Peyer's patch (tissue), 4 donors: ENCODE measurements at regions not wholly inside any gene's neighbourhood (a gene's known extent, or its start where the extent isn't known, plus 50 kb on each side); places are given as distances from the start of the nearest gene placed in this dataset.

ENCODE experiments used
- POLR2A ChIP-seq, 2 donors: fragments of 450-650 bp; IDR thresholded peaks; one replicate each; pipeline ENCODE4 v1.5.1; 2017; ENCODE audit warnings: antibody characterized with exemption in 2 of 2, mild to moderate bottlenecking in 2 of 2, moderate library complexity in 2 of 2
- TF ChIP-seq, protein P1 (sequence below), 6 experiments: fragments of 450-650 bp in 4 of 6; fragments of 200-600 bp in 2 of 6; sonication (generic) in 1 of 6; IDR thresholded peaks; one replicate each; pipeline ENCODE4 v1.5.1; 2017 to 2019; ENCODE audit warnings: antibody characterized with exemption in 6 of 6, mild to moderate bottlenecking in 3 of 6, moderate library complexity in 1 of 6

DNA sequence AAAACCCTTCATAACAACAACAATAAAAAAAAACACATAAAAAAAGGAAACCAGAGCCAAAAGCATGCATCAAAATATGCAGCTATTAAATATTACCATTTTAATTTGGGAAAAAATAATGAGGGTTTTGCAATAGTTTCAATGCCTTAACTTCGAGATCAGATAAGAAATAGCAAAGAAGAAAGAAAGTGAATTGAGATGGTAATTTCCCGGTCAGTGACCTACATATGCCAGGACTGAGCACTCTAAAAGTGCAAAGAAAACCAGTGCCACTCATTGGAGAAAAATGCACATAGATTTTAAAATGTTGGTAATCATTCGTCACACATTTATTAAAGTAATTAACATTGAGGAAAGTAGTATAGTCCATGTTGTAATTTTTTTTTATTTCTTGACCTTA, 944.2 kb downstream of the EFNB2 start:
- TF ChIP-seq, protein P1, sequence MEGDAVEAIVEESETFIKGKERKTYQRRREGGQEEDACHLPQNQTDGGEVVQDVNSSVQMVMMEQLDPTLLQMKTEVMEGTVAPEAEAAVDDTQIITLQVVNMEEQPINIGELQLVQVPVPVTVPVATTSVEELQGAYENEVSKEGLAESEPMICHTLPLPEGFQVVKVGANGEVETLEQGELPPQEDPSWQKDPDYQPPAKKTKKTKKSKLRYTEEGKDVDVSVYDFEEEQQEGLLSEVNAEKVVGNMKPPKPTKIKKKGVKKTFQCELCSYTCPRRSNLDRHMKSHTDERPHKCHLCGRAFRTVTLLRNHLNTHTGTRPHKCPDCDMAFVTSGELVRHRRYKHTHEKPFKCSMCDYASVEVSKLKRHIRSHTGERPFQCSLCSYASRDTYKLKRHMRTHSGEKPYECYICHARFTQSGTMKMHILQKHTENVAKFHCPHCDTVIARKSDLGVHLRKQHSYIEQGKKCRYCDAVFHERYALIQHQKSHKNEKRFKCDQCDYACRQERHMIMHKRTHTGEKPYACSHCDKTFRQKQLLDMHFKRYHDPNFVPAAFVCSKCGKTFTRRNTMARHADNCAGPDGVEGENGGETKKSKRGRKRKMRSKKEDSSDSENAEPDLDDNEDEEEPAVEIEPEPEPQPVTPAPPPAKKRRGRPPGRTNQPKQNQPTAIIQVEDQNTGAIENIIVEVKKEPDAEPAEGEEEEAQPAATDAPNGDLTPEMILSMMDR (IDR thresholded peaks at IDR 0.05): no peak
- no peak for TF ChIP-seq POLR2A (IDR thresholded peaks at IDR 0.05)
